Left ventricle myocardium inferior (tissue), 1 donor: ENCODE measurements at regions not wholly inside any gene's neighbourhood (a gene's known extent, or its start where the extent isn't known, plus 50 kb on each side); places are given as distances from the start of the nearest gene placed in this dataset.

Source experiments
- DNase-seq: peaks from one replicate; pipeline ENCODE4 v3.0.0-alpha.2; 2020
- H3K27ac ChIP-seq: fragments of 200-600 bp; replicated peaks from 2 replicates; pipeline ENCODE4 v1.8.0; 2021
- H3K27me3 ChIP-seq: fragments of 200-600 bp; 2 replicates; pipeline ENCODE4 v1.8.0; 2021; ENCODE audit warnings: low read depth
- H3K36me3 ChIP-seq: fragments of 200-600 bp; 2 replicates; pipeline ENCODE4 v1.8.0; 2021
- H3K4me1 ChIP-seq: fragments of 200-600 bp; 2 replicates; pipeline ENCODE4 v1.8.0; 2021
- H3K4me3 ChIP-seq: fragments of 200-600 bp; 2 replicates; pipeline ENCODE4 v1.8.0; 2021; ENCODE audit warnings: mild to moderate bottlenecking, moderate library complexity
- H3K9me3 ChIP-seq: fragments of 200-600 bp; replicated peaks from 2 replicates; pipeline ENCODE4 v1.8.0; 2021
- CTCF ChIP-seq: fragments of 200-600 bp; IDR thresholded peaks from 2 replicates; pipeline ENCODE4 v1.8.0; 2021; ENCODE audit warnings: antibody characterized with exemption, mild to moderate bottlenecking, borderline replicate concordance
- intact Hi-C: fragments of 100-400 bp; cut with micrococcal nuclease; formaldehyde crosslinking; loops from one replicate; pipeline ENCODE4 v1.11.0; 2022
- donor health status: DM: no; HTN: yes; CAD: no; lungs with severe emphysema.

- intact Hi-C loops, result no loop called here
- TF ChIP-seq CTCF, result no peak
- Histone ChIP-seq H3K4me1 (no peaks in the 10 kb centered on the region), H3K36me3 (no peaks in the 10 kb centered on the region), H3K4me3 (no peak overlapping the region), H3K9me3 (peaks cover 10% of the 10 kb centered on the region), H3K27me3 (no peaks in the 10 kb centered on the region), H3K27ac (no peak overlapping the region)
- DNase-seq, result no peak
Measured at GRCh38 chr2:180343528-180344345, 336.6 kb upstream of the CWC22 start.

- Histone ChIP-seq H3K4me3 (no peak overlapping the region), H3K9me3 (peaks cover 72% of the 10 kb centered on the region), H3K27me3 (no peaks in the 10 kb centered on the region), H3K36me3 (no peaks in the 10 kb centered on the region), H3K4me1 (no peaks in the 10 kb centered on the region), H3K27ac (no peak overlapping the region)
- DNase-seq, result no peak
- intact Hi-C loops, result no loop called here
- no peak for TF ChIP-seq CTCF
Measured at GRCh38 chr2:180337136-180337535, 330.0 kb upstream of the CWC22 start.

- no peak overlapping the region for H3K4me3 ChIP-seq
- no peak for DNase-seq
- H3K27me3 ChIP-seq, result no peaks in the 10 kb centered on the region
- no peak overlapping the region for H3K27ac ChIP-seq
- intact Hi-C loops, result no loop called here
- H3K4me1 ChIP-seq, result no peaks in the 10 kb centered on the region
- no peaks in the 10 kb centered on the region for H3K36me3 ChIP-seq
- peaks cover 72% of the 10 kb centered on the region for H3K9me3 ChIP-seq
- no peak for TF ChIP-seq CTCF
Measured at GRCh38 chr2:180336550-180336949, 329.5 kb upstream of the CWC22 start.

- Histone ChIP-seq H3K4me3 (no peak overlapping the region), H3K9me3 (peaks cover 70% of the 10 kb centered on the region), H3K27ac (no peak overlapping the region), H3K36me3 (no peaks in the 10 kb centered on the region), H3K27me3 (no peaks in the 10 kb centered on the region), H3K4me1 (no peaks in the 10 kb centered on the region)
- no peak for DNase-seq
- intact Hi-C loops, result no loop called here
- no peak for TF ChIP-seq CTCF
Measured at GRCh38 chr2:180334514-180334913, 327.4 kb upstream of the CWC22 start.

GRCh38 chr2:180328795-180329422 lies 321.8 kb upstream of the CWC22 start:
- Histone ChIP-seq H3K27ac (no peak overlapping the region), H3K4me1 (no peaks in the 10 kb centered on the region), H3K4me3 (no peak overlapping the region), H3K27me3 (no peaks in the 10 kb centered on the region), H3K9me3 (peaks cover 15% of the 10 kb centered on the region), H3K36me3 (no peaks in the 10 kb centered on the region)
- no peak for DNase-seq
- TF ChIP-seq CTCF, result no peak
- intact Hi-C loops, result no loop called here
